ENCODE measurements at regions not wholly inside any gene's neighbourhood (a gene's known extent, or its start where the extent isn't known, plus 50 kb on each side); places are given as distances from the start of the nearest gene placed in this dataset.
"Not testable (repeated sequence)": the region's sequence is repeated elsewhere in the genome, so short reads cannot be mapped to it uniquely, and the experiment has no call there.

DNA sequence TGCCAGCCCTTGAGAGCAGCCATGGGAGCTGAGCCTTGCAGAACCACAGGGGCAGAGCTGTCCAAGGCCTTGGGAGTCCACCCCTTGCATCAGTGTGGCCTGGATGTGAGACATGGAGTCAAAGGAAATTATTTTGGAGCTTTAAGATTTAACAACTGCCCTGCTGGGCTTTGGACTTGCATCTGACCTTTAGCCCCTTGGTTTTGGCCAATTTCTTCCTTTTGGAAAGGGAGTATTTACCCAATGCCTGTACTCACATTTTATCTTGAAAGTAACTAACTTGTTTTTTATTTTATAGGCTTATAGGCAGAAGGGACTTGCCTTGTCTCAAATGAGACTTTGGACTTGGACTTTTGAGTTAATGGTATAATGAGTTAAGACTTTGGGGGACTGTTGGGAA, 92.7 kb downstream of the EHF start:
- H3K36me3 ChIP-seq (ENCODE audit: control insufficient read depth in 1 of 2, insufficient read depth in 2 of 2, low read length in 2 of 2); H3K4me3 ChIP-seq (ENCODE audit: low read depth in 1 of 2, low read length in 2 of 2); H3K27ac ChIP-seq (ENCODE audit: low read depth, low read length); H3K4me1 ChIP-seq (ENCODE audit: control insufficient read depth in 1 of 2, insufficient read depth in 2 of 2, low read length in 2 of 2); H3K27me3 ChIP-seq (ENCODE audit: control insufficient read depth in 1 of 2, insufficient read depth in 2 of 2, low read length in 2 of 2); H3K9ac ChIP-seq (ENCODE audit: low read depth in 1 of 2, low read length in 2 of 2): not testable (repeated sequence)
- H3K9me3 ChIP-seq (ENCODE audit: control insufficient read depth in 1 of 2, low read length in 2 of 2), result peaks cover 7 to 24% of the 10 kb centered on the region in 2 donors
